ENCODE measurements at regions not wholly inside any gene's neighbourhood (a gene's known extent, or its start where the extent isn't known, plus 50 kb on each side); places are given as distances from the start of the nearest gene placed in this dataset.

DNA sequence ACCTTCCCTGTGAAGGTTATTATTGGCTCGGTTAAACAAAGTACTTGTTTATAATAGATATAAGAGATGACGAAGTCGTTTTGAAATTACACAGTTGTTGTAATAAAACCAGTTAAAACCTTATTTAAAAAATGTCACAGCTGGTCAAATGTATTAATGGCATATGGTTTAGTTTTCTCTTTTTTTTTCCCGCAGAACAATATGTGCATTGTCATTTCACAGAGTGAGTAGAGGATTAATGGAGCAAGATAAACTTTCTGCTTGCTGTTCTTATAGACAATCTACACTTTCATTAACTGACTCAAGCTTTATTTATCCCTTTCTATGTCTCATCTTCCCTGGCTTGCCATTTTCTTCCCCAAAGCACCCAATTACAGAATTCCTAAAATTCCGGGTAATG, 404.3 kb upstream of the NPVF start:
- TF ChIP-seq RAD21 (conservative IDR thresholded peaks at IDR 0.05) (no peak), MXI1 (conservative IDR thresholded peaks at IDR 0.05; ENCODE audit: poor library complexity, severe bottlenecking) (no peak), TAF1 (IDR thresholded peaks at IDR 0.05; ENCODE audit: low read depth) (no peak), EZH2 (IDR thresholded peaks at IDR 0.05; ENCODE audit: borderline replicate concordance, insufficient read depth, low read length, poor library complexity, severe bottlenecking) (no peak), EP300 (conservative IDR thresholded peaks at IDR 0.05; ENCODE audit: poor library complexity, severe bottlenecking) (no peak), SMC3 (conservative IDR thresholded peaks at IDR 0.05; ENCODE audit: poor library complexity) (no peak), POLR2AphosphoS5 (IDR thresholded peaks at IDR 0.05) (no peak)
- TF ChIP-seq, protein P1, sequence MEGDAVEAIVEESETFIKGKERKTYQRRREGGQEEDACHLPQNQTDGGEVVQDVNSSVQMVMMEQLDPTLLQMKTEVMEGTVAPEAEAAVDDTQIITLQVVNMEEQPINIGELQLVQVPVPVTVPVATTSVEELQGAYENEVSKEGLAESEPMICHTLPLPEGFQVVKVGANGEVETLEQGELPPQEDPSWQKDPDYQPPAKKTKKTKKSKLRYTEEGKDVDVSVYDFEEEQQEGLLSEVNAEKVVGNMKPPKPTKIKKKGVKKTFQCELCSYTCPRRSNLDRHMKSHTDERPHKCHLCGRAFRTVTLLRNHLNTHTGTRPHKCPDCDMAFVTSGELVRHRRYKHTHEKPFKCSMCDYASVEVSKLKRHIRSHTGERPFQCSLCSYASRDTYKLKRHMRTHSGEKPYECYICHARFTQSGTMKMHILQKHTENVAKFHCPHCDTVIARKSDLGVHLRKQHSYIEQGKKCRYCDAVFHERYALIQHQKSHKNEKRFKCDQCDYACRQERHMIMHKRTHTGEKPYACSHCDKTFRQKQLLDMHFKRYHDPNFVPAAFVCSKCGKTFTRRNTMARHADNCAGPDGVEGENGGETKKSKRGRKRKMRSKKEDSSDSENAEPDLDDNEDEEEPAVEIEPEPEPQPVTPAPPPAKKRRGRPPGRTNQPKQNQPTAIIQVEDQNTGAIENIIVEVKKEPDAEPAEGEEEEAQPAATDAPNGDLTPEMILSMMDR (IDR thresholded peaks at IDR 0.05; ENCODE audit: poor library complexity, severe bottlenecking) = no peak
- TF ChIP-seq, protein P2, sequence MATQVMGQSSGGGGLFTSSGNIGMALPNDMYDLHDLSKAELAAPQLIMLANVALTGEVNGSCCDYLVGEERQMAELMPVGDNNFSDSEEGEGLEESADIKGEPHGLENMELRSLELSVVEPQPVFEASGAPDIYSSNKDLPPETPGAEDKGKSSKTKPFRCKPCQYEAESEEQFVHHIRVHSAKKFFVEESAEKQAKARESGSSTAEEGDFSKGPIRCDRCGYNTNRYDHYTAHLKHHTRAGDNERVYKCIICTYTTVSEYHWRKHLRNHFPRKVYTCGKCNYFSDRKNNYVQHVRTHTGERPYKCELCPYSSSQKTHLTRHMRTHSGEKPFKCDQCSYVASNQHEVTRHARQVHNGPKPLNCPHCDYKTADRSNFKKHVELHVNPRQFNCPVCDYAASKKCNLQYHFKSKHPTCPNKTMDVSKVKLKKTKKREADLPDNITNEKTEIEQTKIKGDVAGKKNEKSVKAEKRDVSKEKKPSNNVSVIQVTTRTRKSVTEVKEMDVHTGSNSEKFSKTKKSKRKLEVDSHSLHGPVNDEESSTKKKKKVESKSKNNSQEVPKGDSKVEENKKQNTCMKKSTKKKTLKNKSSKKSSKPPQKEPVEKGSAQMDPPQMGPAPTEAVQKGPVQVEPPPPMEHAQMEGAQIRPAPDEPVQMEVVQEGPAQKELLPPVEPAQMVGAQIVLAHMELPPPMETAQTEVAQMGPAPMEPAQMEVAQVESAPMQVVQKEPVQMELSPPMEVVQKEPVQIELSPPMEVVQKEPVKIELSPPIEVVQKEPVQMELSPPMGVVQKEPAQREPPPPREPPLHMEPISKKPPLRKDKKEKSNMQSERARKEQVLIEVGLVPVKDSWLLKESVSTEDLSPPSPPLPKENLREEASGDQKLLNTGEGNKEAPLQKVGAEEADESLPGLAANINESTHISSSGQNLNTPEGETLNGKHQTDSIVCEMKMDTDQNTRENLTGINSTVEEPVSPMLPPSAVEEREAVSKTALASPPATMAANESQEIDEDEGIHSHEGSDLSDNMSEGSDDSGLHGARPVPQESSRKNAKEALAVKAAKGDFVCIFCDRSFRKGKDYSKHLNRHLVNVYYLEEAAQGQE (IDR thresholded peaks at IDR 0.05; ENCODE audit: borderline replicate concordance) = no peak
- H3K4me2 ChIP-seq (ENCODE audit: low read length) = no peak overlapping the region
- no peaks in the 10 kb centered on the region for H3K9me3 ChIP-seq (ENCODE audit: low read length)
- H3K4me3 ChIP-seq (ENCODE audit: low read length) = no peak overlapping the region
- no peaks in the 10 kb centered on the region for H3K9me2 ChIP-seq (ENCODE audit: insufficient read depth, low read length)
- no peaks in the 10 kb centered on the region for H3F3A ChIP-seq (ENCODE audit: insufficient read depth, low read length, poor library complexity, severe bottlenecking)
- H3K9ac ChIP-seq (ENCODE audit: low read length) = no peak overlapping the region
- no peak overlapping the region for H3K27ac ChIP-seq (ENCODE audit: low read length)
- no peaks in the 10 kb centered on the region for H3K27me3 ChIP-seq (ENCODE audit: insufficient read depth, low read depth, low read length)
- H2AFZ ChIP-seq (ENCODE audit: low read depth, low read length) = no peak overlapping the region
- no peaks in the 10 kb centered on the region for H4K20me1 ChIP-seq (ENCODE audit: insufficient read depth)
- no peaks in the 10 kb centered on the region for H3K79me2 ChIP-seq (replicated peaks; ENCODE audit: insufficient read depth, low read length)
- no peaks in the 10 kb centered on the region for H3K36me3 ChIP-seq (ENCODE audit: insufficient read depth, low read length)

DNA sequence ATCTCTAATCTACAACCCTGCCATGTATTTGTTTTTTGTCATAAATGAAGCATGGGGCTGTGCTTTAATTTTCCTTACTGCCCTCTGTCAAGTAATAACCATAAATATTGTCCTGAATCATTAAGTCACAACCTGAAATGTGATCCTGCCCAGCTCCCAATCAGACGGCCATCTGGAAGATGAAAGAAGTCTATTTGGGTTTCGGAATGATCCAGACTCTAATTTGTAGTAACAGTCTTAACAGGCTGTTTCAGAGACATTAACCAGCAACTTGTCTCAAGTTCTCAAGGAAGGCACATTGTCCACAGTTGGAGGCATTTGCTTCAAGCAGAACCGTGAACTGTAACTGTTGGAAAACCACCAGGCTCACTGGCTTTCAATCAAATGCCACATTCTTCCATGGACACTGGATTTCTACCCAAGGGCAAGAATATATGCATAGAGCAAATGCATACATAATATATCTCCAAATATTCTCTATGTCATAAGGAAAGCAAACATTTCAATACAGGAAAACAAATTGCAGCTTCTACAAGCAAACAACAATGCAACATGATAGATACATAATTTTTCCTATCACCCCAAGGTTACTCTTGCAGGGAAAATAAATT, 405.2 kb upstream of the NPVF start:
- Histone ChIP-seq H3K9me3 (ENCODE audit: low read length) (no peaks in the 10 kb centered on the region), H3K27ac (ENCODE audit: low read length) (no peak overlapping the region), H3K4me3 (ENCODE audit: low read length) (no peak overlapping the region), H3K36me3 (ENCODE audit: insufficient read depth, low read length) (no peaks in the 10 kb centered on the region), H3K27me3 (ENCODE audit: insufficient read depth, low read depth, low read length) (no peaks in the 10 kb centered on the region), H4K20me1 (ENCODE audit: insufficient read depth) (no peaks in the 10 kb centered on the region), H3K9ac (ENCODE audit: low read length) (no peak overlapping the region), H3K4me2 (ENCODE audit: low read length) (no peak overlapping the region), H2AFZ (ENCODE audit: low read depth, low read length) (no peak overlapping the region), H3K79me2 (replicated peaks; ENCODE audit: insufficient read depth, low read length) (no peaks in the 10 kb centered on the region), H3K9me2 (ENCODE audit: insufficient read depth, low read length) (no peaks in the 10 kb centered on the region), H3F3A (ENCODE audit: insufficient read depth, low read length, poor library complexity, severe bottlenecking) (no peaks in the 10 kb centered on the region)
- no peak for TF ChIP-seq POLR2AphosphoS5 (IDR thresholded peaks at IDR 0.05)
- no peak for TF ChIP-seq RAD21 (conservative IDR thresholded peaks at IDR 0.05)
- TF ChIP-seq SMC3 (conservative IDR thresholded peaks at IDR 0.05; ENCODE audit: poor library complexity) = no peak
- TF ChIP-seq, protein P2 (IDR thresholded peaks at IDR 0.05; ENCODE audit: borderline replicate concordance) = no peak
- TF ChIP-seq EZH2 (IDR thresholded peaks at IDR 0.05; ENCODE audit: borderline replicate concordance, insufficient read depth, low read length, poor library complexity, severe bottlenecking) = no peak
- TF ChIP-seq, protein P1 (IDR thresholded peaks at IDR 0.05; ENCODE audit: poor library complexity, severe bottlenecking) = no peak
- no peak for TF ChIP-seq MXI1 (conservative IDR thresholded peaks at IDR 0.05; ENCODE audit: poor library complexity, severe bottlenecking)
- TF ChIP-seq EP300 (conservative IDR thresholded peaks at IDR 0.05; ENCODE audit: poor library complexity, severe bottlenecking) = no peak

Measured in neural cell (in vitro differentiated cells).